GM13976 (cell line): ENCODE measurements at regions not wholly inside any gene's neighbourhood (a gene's known extent, or its start where the extent isn't known, plus 50 kb on each side); places are given as distances from the start of the nearest gene placed in this dataset.

Experiments used
- DNase-seq: peaks from one replicate; pipeline ENCODE4 v3.0.0; 2012; ENCODE audit warnings: low spot score
- CTCF ChIP-seq: IDR thresholded peaks from 2 replicates; pipeline ENCODE4 v1.5.1; 2012; ENCODE audit warnings: borderline replicate concordance, mild to moderate bottlenecking; ENCODE audit not compliant: insufficient read depth; ENCODE audit errors: extremely low read depth, missing control alignments, control extremely low read depth
- in situ Hi-C: fragments of 300-500 bp; cut with MboI; formaldehyde crosslinking; loops from one replicate; pipeline ENCODE4 v1.12.0; 2022; ENCODE audit warnings: low sequenced_read_pairs, mixed read lengths, inconsistent platforms; ENCODE audit not compliant: unreplicated experiment

DNA sequence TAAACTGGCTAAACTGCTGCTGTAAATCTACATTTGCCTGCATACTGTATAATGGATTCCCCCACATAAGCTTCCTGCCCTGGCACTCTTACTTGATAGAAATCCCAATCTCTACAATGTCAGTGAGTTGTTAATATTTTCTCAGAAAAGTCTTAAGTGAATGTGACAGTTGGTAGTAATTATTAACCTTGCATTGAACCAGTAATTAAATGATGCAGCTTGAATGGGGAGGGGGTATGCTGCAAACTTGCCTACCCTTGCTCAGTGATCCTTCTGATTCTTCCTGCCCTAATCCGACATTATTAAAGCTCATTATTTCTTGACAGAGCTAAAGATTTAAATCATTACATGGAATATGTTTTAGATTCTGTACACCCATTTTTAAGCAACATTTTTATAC, 119.0 kb upstream of the CDH7 start:
- no peak for TF ChIP-seq CTCF
- in situ Hi-C loops, result no loop called here
- no peak for DNase-seq

GRCh38 chr18:65628390-65628789, 122.4 kb upstream of the CDH7 start:
- DNase-seq, result no peak
- in situ Hi-C loops, result no loop called here
- TF ChIP-seq CTCF, result no peak

DNA sequence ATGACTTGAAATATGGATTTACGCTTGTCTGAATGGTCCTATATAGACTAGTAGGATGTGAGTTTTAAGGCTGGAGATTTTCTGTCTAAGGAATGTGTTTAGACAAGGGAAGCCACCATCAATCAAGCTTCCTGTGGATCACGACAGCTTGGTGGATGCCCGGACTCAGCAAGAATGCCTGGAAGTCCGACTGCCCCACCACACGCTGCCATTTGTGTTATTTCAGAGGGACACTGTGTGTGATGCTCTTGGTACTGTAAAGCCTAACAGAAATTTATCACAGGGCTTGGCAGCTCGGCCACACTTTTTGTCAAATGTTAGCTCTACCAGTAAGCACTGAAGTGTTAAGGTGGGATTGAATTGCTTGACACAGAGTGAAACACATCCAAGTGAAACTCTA, 127.1 kb upstream of the CDH7 start:
- no peak for DNase-seq
- in situ Hi-C loops, result no loop called here
- no peak for TF ChIP-seq CTCF

- no peak for DNase-seq
- no peak for TF ChIP-seq CTCF
- in situ Hi-C loops, result no loop called here
These were observed 128.4 kb upstream of the CDH7 start for GRCh38 chr18:65622436-65622835.

DNA sequence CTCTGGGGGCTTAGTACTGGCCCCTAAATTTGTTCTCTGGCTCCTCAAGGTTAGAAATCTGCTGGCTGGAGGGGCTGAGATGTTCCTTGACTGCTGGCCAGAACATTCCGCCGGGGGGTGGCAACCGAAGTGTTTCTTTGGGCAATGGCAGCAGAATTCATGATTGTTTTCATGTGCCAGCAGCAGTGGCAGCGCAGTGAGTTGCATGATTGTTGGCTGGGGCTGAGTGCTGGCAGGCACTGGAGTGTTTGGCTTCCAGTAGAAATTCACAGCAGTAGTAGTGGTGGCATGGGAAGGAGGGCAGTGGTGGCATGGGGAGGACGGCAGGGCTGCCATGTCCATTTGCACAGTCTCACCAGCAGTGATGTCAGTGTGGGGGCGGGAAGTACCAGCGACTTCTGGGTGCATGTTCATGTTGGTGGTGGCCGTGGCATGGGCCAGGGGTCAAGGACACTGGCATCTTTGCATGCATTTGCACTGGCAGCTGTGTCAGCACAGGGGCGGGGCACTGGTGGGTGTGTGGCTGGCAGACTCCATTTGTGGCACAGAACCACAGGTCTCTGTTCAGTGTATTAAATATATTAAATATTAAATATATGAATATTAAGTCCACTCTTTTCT, 130.6 kb upstream of the CDH7 start:
- no peak for DNase-seq
- TF ChIP-seq CTCF, result no peak
- in situ Hi-C loops, result no loop called here

DNA sequence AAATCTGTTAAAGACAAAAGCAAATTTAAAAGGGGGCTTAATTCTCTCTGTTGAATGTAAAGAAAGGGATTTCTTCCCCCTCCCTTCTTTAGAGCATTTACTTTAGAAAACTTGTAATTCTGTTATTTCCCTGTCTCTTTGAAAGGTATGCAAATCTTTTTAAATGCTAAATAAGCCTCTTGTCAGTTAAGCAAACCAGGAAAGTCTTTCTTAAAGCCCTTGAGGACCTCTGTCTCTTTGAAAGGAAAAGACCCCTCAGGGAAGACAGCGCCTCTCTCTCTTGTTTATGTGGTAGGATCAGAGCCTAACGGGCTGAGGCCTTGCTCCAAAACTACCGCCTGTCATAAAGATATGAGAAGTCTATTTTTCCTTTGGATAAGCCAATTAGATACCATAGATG, 139.9 kb upstream of the CDH7 start:
- DNase-seq, result no peak
- no peak for TF ChIP-seq CTCF
- in situ Hi-C loops, result no loop called here

GRCh38 chr18:65608471-65608870, 142.3 kb upstream of the CDH7 start:
- TF ChIP-seq CTCF, result no peak

More at GRCh38 chr18:65608471-65608870, 142.3 kb upstream of the CDH7 start:
- in situ Hi-C loops, result no loop called here
- no peak for DNase-seq
